Endothelial cell of umbilical vein (primary cell): ENCODE measurements at regions not wholly inside any gene's neighbourhood (a gene's known extent, or its start where the extent isn't known, plus 50 kb on each side); places are given as distances from the start of the nearest gene placed in this dataset.

Experiments used
- BruUV-seq: library from RNA; stranded (reverse); fragments of 400-500 nt; replicated peaks from 2 replicates; lab custom pipeline; 2021; lab: Mats Ljungman, UMichigan
- CTCF ChIA-PET: fragments of 300-600, 350-600 bp; sonication (Branson Sonifier 250); formaldehyde crosslinking; loops from one replicate; lab custom pipeline; 2021; ENCODE audit warnings: antibody characterized with exemption, inconsistent platforms; lab: Charles Lee
- POLR2A ChIA-PET: fragments of 300-600, 350-600 bp; sonication (Branson Sonifier 250); formaldehyde crosslinking; loops from one replicate; lab custom pipeline; 2021; ENCODE audit warnings: antibody characterized with exemption, inconsistent platforms; lab: Charles Lee
- DNase-seq: peaks from one replicate; pipeline ENCODE4 v3.0.0-alpha.2; 2011; ENCODE audit warnings: low read depth, low spot score
- FAIRE-seq: peaks from 2 replicates; lab custom pipeline; 2011; peaks lifted over from hg19 to GRCh38; lab: Jason Lieb, UNC
- H2AFZ ChIP-seq: 2 replicates; pipeline ENCODE4 v1.6.0; 2012; ENCODE audit warnings: low read depth, low read length, control low read depth, inconsistent platforms
- H3K27ac ChIP-seq: 2 replicates; pipeline ENCODE4 v1.5.1; 2011; ENCODE audit warnings: low read depth, mild to moderate bottlenecking, control low read depth, low read length, moderate library complexity; ENCODE audit not compliant: insufficient read depth
- H3K27me3 ChIP-seq, 2 experiments: 2 replicates each; pipeline versions ENCODE4 v1.6.0 to v1.6.1; 2011; ENCODE audit warnings: low read length in 2 of 2, mixed read lengths in 1 of 2; ENCODE audit not compliant: control insufficient read depth in 2 of 2, insufficient read depth in 2 of 2
- H3K36me3 ChIP-seq, 2 experiments: 2 replicates in 1 of 2; 3 replicates in 1 of 2; pipeline ENCODE4 v1.5.1; 2011; ENCODE audit warnings: low read length in 2 of 2, mild to moderate bottlenecking in 1 of 2, moderate library complexity in 1 of 2; ENCODE audit not compliant: control insufficient read depth in 2 of 2, insufficient read depth in 2 of 2; ENCODE audit errors: extremely low read depth in 1 of 2
- H3K4me1 ChIP-seq: 3 replicates; pipeline ENCODE4 v1.5.1; 2011; ENCODE audit warnings: mild to moderate bottlenecking, low read length; ENCODE audit not compliant: control insufficient read depth, insufficient read depth; ENCODE audit errors: extremely low read depth
- H3K4me2 ChIP-seq: 2 replicates; pipeline ENCODE4 v1.6.1; 2011; ENCODE audit warnings: low read length, control low read depth, mixed read lengths; ENCODE audit not compliant: insufficient read depth
- H3K4me3 ChIP-seq, 3 experiments: fragments of 200-600 bp in 1 of 3; sonication (generic), shearing (Covaris generic) in 1 of 3; replicated peaks in 1 of 3; 2 replicates each; pipeline ENCODE4 v1.5.1; 2011 to 2016; ENCODE audit warnings: control low read depth in 3 of 3, low read length in 3 of 3, mild to moderate bottlenecking in 2 of 3, inconsistent platforms in 1 of 3, low read depth in 1 of 3, moderate library complexity in 1 of 3; ENCODE audit not compliant: insufficient read depth in 1 of 3
- H3K79me2 ChIP-seq: 2 replicates; pipeline ENCODE4 v1.6.0; 2012; ENCODE audit warnings: low read length, inconsistent platforms; ENCODE audit not compliant: control insufficient read depth, insufficient read depth
- H3K9ac ChIP-seq: replicated peaks from 2 replicates; pipeline ENCODE3; 2011; ENCODE audit warnings: low read length, control low read depth; ENCODE audit not compliant: insufficient read depth; ENCODE audit errors: extremely low read depth
- H3K9me1 ChIP-seq: replicated peaks from 3 replicates; pipeline ENCODE4 v1.6.0; 2011; ENCODE audit warnings: mild to moderate bottlenecking, low read length; ENCODE audit not compliant: control insufficient read depth, insufficient read depth; ENCODE audit errors: extremely low read depth
- H3K9me3 ChIP-seq: replicated peaks from 2 replicates; pipeline ENCODE4 v1.5.1; 2012; ENCODE audit warnings: low read length, inconsistent platforms; ENCODE audit not compliant: control insufficient read depth, insufficient read depth
- H4K20me1 ChIP-seq: replicated peaks from 2 replicates; pipeline ENCODE3; 2011; ENCODE audit warnings: mild to moderate bottlenecking, low read length; ENCODE audit not compliant: control insufficient read depth, insufficient read depth; ENCODE audit errors: extremely low read depth
- CTCF ChIP-seq, 2 donors: IDR thresholded peaks; 1 replicate in 1 of 2; 2 replicates in 1 of 2; pipeline ENCODE4 v1.5.1; 2011; ENCODE audit warnings: low read length in 2 of 2, mild to moderate bottlenecking in 2 of 2, moderate library complexity in 2 of 2, control low read depth in 1 of 2, inconsistent platforms in 1 of 2, low read depth in 1 of 2; ENCODE audit not compliant: insufficient read depth in 1 of 2; ENCODE audit errors: extremely low read depth in 1 of 2
- EZH2 ChIP-seq: IDR thresholded peaks from 2 replicates; pipeline ENCODE4 v1.6.1; 2012; ENCODE audit warnings: borderline replicate concordance, low read depth, mild to moderate bottlenecking, moderate library complexity, low read length, inconsistent platforms; ENCODE audit not compliant: severe bottlenecking
- FOS ChIP-seq: IDR thresholded peaks from 2 replicates; pipeline ENCODE4 v1.6.1; 2011; ENCODE audit warnings: mild to moderate bottlenecking, low read length, moderate library complexity, borderline replicate concordance; ENCODE audit not compliant: insufficient read depth
- GATA2 ChIP-seq: IDR thresholded peaks from 2 replicates; pipeline ENCODE4 v1.7.0; 2011; ENCODE audit warnings: low read depth, mild to moderate bottlenecking, moderate library complexity, mixed read lengths, low read length; ENCODE audit not compliant: insufficient read length, insufficient read depth
- JUN ChIP-seq: IDR thresholded peaks from 2 replicates; pipeline ENCODE4 v1.6.1; 2011; ENCODE audit warnings: borderline replicate concordance, low read depth; ENCODE audit not compliant: insufficient read length, insufficient read depth
- MAX ChIP-seq: IDR thresholded peaks from 2 replicates; pipeline ENCODE4 v1.6.1; 2011; ENCODE audit not compliant: insufficient read depth, insufficient read length
- MYC ChIP-seq: IDR thresholded peaks from one replicate; pipeline ENCODE4 v1.6.1; 2011; ENCODE audit warnings: mild to moderate bottlenecking, low read depth, low read length
- POLR2A ChIP-seq: IDR thresholded peaks from 2 replicates; pipeline ENCODE4 v1.6.1; 2012; ENCODE audit warnings: low read depth, mild to moderate bottlenecking, control low read depth, low read length
- POLR2AphosphoS5 ChIP-seq: IDR thresholded peaks from 2 replicates; pipeline ENCODE4 v1.6.1; 2012; ENCODE audit warnings: low read depth, mild to moderate bottlenecking, control low read depth, low read length, moderate library complexity; ENCODE audit not compliant: insufficient read depth
- dilution Hi-C: fragments of 300-500 bp; cut with MboI; formaldehyde crosslinking; loops from one replicate; pipeline ENCODE4 v1.15.0; 2019; ENCODE audit warnings: low sequenced_read_pairs; ENCODE audit not compliant: extremely low pct_ligation_motif_present
- intact Hi-C: fragments of 100-400 bp; cut with micrococcal nuclease; formaldehyde crosslinking; loops from one replicate; pipeline ENCODE4 v1.10.0; 2022

GRCh38 chr6:147019001-147019400 is 185.2 kb upstream of the STXBP5 start:
- H3K9me1 ChIP-seq, result no peaks in the 10 kb centered on the region
- intact Hi-C loops, result no loop called here
- no peaks in the 10 kb centered on the region for H3K36me3 ChIP-seq
- POLR2A ChIA-PET, result no interaction called here
- TF ChIP-seq POLR2A (no peak), CTCF (IDR thresholded peaks at IDR 0.05; ENCODE audit: extremely low read depth in 1 of 2, insufficient read depth in 1 of 2, low read depth in 1 of 2, low read length in 2 of 2) (no peak), GATA2 (no peak), MYC (no peak), MAX (no peak), JUN (no peak), FOS (no peak), EZH2 (no peak), POLR2AphosphoS5 (no peak)
- H3K79me2 ChIP-seq, result no peaks in the 10 kb centered on the region
- CTCF ChIA-PET, result no interaction called here
- H3K4me3 ChIP-seq, result no peak overlapping the region
- H3K9ac ChIP-seq, result no peak overlapping the region
- H4K20me1 ChIP-seq, result no peaks in the 10 kb centered on the region
- DNase-seq (no peak), FAIRE-seq (no peak)
- H3K9me3 ChIP-seq, result no peaks in the 10 kb centered on the region
- no peak overlapping the region for H3K4me2 ChIP-seq
- no peaks in the 10 kb centered on the region for H3K27me3 ChIP-seq
- dilution Hi-C loops, result no loop called here
- no peak overlapping the region for H2AFZ ChIP-seq
- no TSS peak for BruUV-seq
- H3K27ac ChIP-seq, result no peak overlapping the region
- H3K4me1 ChIP-seq, result no peaks in the 10 kb centered on the region
